Neutrophil (primary cell): ENCODE measurements at regions not wholly inside any gene's neighbourhood (a gene's known extent, or its start where the extent isn't known, plus 50 kb on each side); places are given as distances from the start of the nearest gene placed in this dataset.

Experiments
- H3K27ac ChIP-seq: fragments of 200-600 bp; sonication (generic); 2 replicates; pipeline ENCODE4 v1.5.1; 2016; ENCODE audit warnings: mild to moderate bottlenecking, moderate library complexity
- H3K27me3 ChIP-seq: fragments of 200-600 bp; sonication (generic); 2 replicates; pipeline ENCODE4 v1.6.0; 2016; ENCODE audit warnings: mild to moderate bottlenecking
- H3K36me3 ChIP-seq: fragments of 200-600 bp; sonication (generic); 2 replicates; pipeline ENCODE4 v1.5.1; 2017
- H3K4me1 ChIP-seq, 2 experiments: fragments of 200-600 bp in 1 of 2; sonication (generic) in 1 of 2; 1 replicate in 1 of 2; 2 replicates in 1 of 2; pipeline versions ENCODE4 v1.5.1 to v1.6.1; 2013 to 2016; ENCODE audit warnings: low read depth in 1 of 2, low read length in 1 of 2, mild to moderate bottlenecking in 1 of 2, moderate library complexity in 1 of 2; ENCODE audit not compliant: control insufficient read depth in 1 of 2, insufficient read depth in 1 of 2
- H3K4me3 ChIP-seq, 2 experiments: fragments of 200-600 bp in 1 of 2; sonication (generic) in 1 of 2; 1 replicate in 1 of 2; 2 replicates in 1 of 2; pipeline ENCODE4 v1.5.1; 2013 to 2016; ENCODE audit warnings: low read depth in 1 of 2, low read length in 1 of 2, mild to moderate bottlenecking in 1 of 2, moderate library complexity in 1 of 2
- H3K9me3 ChIP-seq: fragments of 200-600 bp; sonication (generic); 2 replicates; pipeline ENCODE4 v1.5.1; 2016
- TF ChIP-seq, protein P1 (sequence below): fragments of 200-600 bp; sonication (generic); IDR thresholded peaks from 2 replicates; pipeline ENCODE4 v1.5.1; 2016; ENCODE audit warnings: antibody characterized with exemption

DNA sequence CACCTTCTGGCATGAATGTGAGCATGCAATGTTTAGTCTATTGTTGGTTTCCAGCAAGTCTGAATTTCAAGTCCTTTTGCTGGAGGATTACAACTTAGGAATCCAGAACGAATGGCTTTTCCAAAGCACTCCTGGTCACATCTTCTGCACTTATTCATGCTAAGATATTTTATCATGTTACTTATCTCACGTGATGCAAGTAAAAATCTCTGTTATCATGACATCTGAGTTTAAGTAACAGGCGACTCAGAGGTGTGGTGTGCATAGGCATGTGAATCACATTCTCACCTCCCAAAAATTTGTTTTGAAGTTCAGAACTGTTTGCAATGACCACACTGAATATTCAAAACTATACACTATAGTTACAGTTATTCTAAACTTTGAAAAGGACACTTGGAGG, 204.8 kb upstream of the FGGY start:
- TF ChIP-seq, protein P1, sequence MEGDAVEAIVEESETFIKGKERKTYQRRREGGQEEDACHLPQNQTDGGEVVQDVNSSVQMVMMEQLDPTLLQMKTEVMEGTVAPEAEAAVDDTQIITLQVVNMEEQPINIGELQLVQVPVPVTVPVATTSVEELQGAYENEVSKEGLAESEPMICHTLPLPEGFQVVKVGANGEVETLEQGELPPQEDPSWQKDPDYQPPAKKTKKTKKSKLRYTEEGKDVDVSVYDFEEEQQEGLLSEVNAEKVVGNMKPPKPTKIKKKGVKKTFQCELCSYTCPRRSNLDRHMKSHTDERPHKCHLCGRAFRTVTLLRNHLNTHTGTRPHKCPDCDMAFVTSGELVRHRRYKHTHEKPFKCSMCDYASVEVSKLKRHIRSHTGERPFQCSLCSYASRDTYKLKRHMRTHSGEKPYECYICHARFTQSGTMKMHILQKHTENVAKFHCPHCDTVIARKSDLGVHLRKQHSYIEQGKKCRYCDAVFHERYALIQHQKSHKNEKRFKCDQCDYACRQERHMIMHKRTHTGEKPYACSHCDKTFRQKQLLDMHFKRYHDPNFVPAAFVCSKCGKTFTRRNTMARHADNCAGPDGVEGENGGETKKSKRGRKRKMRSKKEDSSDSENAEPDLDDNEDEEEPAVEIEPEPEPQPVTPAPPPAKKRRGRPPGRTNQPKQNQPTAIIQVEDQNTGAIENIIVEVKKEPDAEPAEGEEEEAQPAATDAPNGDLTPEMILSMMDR: no peak

DNA sequence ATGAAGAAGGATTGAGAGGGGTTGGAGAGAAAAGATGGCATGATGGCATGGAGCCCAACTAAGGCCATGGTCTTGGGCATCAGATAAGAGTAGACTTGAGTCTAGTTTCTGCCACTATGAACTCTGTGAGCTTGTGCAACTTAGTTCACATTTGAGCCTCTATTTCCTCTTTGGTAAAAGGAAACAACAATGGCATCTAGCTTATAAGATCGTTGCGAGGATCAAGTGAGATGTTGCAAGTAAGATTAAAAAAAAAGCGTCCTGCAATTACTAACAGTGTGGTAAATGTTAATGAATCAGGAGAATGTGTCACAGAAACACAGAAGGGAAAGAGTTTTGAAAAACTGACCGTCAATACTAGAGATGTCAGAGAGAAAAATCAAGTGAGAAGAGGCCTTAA, 202.9 kb upstream of the FGGY start:
- H3K36me3 ChIP-seq: no peaks in the 10 kb centered on the region
- TF ChIP-seq, protein P1: no peak
- H3K4me1 ChIP-seq: peaks cover 0 to 6% of the 10 kb centered on the region in 2 experiments
- no peaks in the 10 kb centered on the region for H3K9me3 ChIP-seq
- H3K4me3 ChIP-seq: no peak overlapping the region
- H3K27ac ChIP-seq: no peak overlapping the region
- no peaks in the 10 kb centered on the region for H3K27me3 ChIP-seq

More for the DNA sequence above, 204.8 kb upstream of the FGGY start:
- H3K4me1 ChIP-seq: peaks cover 0 to 6% of the 10 kb centered on the region in 2 experiments
- no peak overlapping the region for H3K4me3 ChIP-seq
- no peaks in the 10 kb centered on the region for H3K36me3 ChIP-seq
- no peak overlapping the region for H3K27ac ChIP-seq
- H3K27me3 ChIP-seq: no peaks in the 10 kb centered on the region
- no peaks in the 10 kb centered on the region for H3K9me3 ChIP-seq

DNA sequence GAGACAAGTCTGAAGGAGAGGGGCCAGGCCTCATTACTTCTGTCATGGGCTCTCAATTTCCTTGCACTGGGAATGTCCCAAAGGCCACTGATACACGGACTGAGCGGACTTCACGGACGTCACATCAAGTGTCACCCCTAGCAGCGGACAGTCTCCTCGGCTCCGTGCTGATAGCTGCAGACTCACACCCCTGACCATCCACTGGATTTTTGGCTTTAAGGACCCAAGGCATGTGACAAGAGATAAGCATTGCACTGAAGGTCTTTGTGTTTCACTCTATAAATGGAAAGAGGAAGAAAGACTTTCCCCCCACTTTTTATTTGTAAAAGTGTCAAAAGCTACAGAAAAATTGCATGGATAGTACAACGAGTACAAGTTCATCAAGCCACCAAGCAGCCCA, 200.4 kb upstream of the FGGY start:
- H3K27ac ChIP-seq: no peak overlapping the region
- no peaks in the 10 kb centered on the region for H3K9me3 ChIP-seq
- TF ChIP-seq, protein P1: no peak
- peaks cover 0 to 6% of the 10 kb centered on the region in 2 experiments for H3K4me1 ChIP-seq
- H3K4me3 ChIP-seq: no peak overlapping the region
- H3K36me3 ChIP-seq: no peaks in the 10 kb centered on the region
- H3K27me3 ChIP-seq: no peaks in the 10 kb centered on the region

DNA sequence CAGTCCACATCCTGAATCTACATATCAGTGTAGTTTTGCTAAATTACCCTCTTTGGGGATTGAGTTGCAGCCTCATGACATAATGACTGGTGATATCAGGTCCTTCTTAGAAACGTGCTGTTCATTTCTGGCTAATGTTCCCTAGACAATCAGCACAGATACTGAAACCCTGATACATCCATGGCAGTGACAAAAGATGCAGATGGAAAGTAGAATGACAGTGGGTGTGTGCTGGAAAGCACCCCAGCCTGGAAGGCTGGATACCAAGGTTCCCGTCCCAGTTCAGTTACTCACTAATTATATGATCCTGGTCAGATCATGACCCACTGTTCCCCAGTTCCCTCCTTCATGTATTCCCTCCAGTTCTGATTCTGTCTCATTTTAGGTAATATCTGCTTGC, 198.2 kb upstream of the FGGY start:
- Histone ChIP-seq H3K27me3 (no peaks in the 10 kb centered on the region), H3K36me3 (no peaks in the 10 kb centered on the region), H3K9me3 (no peaks in the 10 kb centered on the region), H3K4me1 (peaks cover 0 to 5% of the 10 kb centered on the region in 2 experiments), H3K27ac (no peak overlapping the region), H3K4me3 (no peak overlapping the region)
- TF ChIP-seq, protein P1: no peak

DNA sequence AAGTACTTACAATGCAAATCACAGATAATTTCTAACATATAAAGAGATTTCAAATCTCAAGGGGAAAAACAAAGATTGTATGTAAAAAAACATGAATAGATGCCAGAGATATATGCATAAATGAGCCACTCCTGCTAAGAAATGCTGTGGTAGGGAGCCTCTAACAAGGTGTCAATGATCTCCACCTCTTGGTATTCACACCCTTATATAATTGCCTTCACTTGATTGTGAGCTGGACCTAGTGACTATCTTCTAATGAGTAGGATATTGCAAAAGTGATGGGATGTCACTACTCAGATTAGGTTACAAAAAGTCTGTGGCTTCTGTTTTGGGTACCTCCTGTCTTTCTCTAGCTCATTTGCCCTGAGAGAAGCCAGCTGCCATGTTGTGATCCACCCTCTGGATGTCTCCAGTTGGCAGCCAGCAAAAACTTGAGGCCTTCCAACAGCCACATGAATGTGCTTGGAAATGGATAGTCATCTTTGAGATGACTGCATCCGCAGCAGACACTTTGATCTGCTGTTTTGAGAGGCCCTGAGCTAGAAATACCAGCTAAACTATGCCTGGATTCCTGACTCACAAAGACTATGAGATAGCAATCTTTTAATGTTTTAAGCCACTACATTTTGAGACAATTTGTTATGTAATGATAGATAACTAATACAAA, 196.1 kb upstream of the FGGY start:
- Histone ChIP-seq H3K4me1 (no peaks in the 10 kb centered on the region), H3K9me3 (no peaks in the 10 kb centered on the region), H3K27me3 (no peaks in the 10 kb centered on the region), H3K36me3 (no peaks in the 10 kb centered on the region), H3K27ac (no peak overlapping the region), H3K4me3 (no peak overlapping the region)
- TF ChIP-seq, protein P1: no peak
